Neural cell (in vitro differentiated cells): ENCODE measurements at regions not wholly inside any gene's neighbourhood (a gene's known extent, or its start where the extent isn't known, plus 50 kb on each side); places are given as distances from the start of the nearest gene placed in this dataset.

ENCODE experiments used
- CTCF ChIP-seq: fragments of 450-650 bp; IDR thresholded peaks from 2 replicates; pipeline ENCODE4 v1.5.1; 2014; ENCODE audit warnings: antibody characterized with exemption, mild to moderate bottlenecking, moderate library complexity; ENCODE audit not compliant: poor library complexity, severe bottlenecking
- EZH2 ChIP-seq: fragments of 200-600, 300-800 bp; shearing (Covaris generic), sonication (generic); IDR thresholded peaks from 2 replicates; pipeline ENCODE4 v1.6.1; 2014; ENCODE audit warnings: antibody characterized with exemption, low read length, borderline replicate concordance, mild to moderate bottlenecking; ENCODE audit not compliant: insufficient read depth, poor library complexity, severe bottlenecking
- POLR2AphosphoS5 ChIP-seq: IDR thresholded peaks from 2 replicates; pipeline ENCODE4 v1.6.1; 2012
- REST ChIP-seq: IDR thresholded peaks from 2 replicates; pipeline ENCODE4 v1.6.1; 2012; ENCODE audit warnings: borderline replicate concordance
- SMC3 ChIP-seq: fragments of 450-650 bp; conservative IDR thresholded peaks from 2 replicates; pipeline ENCODE4 v1.6.1; 2014; ENCODE audit warnings: antibody characterized with exemption, mild to moderate bottlenecking, moderate library complexity; ENCODE audit not compliant: poor library complexity
- TAF1 ChIP-seq: IDR thresholded peaks from 2 replicates; pipeline ENCODE4 v1.6.1; 2012; ENCODE audit warnings: low read depth

- TF ChIP-seq CTCF (no peak), EZH2 (no peak), SMC3 (no peak), REST (no peak), POLR2AphosphoS5 (peak; percentile 13), TAF1 (no peak)
Observed at GRCh38 chr9:25570802-25571201, 107.4 kb downstream of the TUSC1 start.
